Islet of Langerhans (tissue), 1 donor: ENCODE measurements at regions not wholly inside any gene's neighbourhood (a gene's known extent, or its start where the extent isn't known, plus 50 kb on each side); places are given as distances from the start of the nearest gene placed in this dataset.

Experiments
- FAIRE-seq: peaks from one replicate; lab custom pipeline; 2011; peaks lifted over from hg19 to GRCh38; lab: Jason Lieb, UNC

DNA sequence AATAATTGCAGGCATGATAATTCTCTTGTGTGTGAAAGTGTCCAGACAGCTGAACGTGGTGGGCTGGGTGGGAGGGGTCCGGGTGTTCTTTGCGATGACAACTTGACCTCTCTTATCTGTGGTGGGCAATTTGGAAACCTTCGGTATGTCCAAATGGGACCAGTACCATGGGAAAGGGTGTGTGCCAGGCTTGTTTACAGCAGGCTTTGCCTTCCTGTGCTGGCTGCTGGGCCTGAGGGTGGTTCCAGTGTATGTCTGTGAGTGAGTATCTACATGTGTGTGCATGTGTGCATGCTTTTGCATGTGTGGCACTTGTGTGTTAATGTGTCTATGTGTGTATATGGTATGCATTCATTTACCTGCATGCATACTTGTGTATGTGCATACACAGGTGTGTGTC, 166.4 kb downstream of the GADD45G start:
- no peak for FAIRE-seq

DNA sequence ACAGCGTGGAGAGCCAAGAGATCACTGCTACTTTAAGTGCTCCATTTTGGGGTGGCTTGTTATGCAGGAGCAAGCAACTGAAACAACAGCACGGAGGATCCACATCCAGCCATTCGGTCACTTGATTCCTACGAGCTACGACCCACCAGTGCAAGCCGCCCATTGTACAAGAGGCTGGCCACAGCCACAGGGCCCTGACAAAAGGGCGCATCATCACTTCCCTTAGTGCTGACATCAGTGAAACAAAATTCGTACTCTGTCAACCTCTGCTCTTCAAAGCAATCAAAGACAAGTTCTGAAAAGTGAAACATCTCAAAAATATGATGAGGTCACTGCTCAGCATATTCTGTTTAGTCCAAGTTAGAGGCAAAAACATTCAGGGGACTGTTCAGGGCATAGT, 168.4 kb downstream of the GADD45G start:
- FAIRE-seq = no peak

DNA sequence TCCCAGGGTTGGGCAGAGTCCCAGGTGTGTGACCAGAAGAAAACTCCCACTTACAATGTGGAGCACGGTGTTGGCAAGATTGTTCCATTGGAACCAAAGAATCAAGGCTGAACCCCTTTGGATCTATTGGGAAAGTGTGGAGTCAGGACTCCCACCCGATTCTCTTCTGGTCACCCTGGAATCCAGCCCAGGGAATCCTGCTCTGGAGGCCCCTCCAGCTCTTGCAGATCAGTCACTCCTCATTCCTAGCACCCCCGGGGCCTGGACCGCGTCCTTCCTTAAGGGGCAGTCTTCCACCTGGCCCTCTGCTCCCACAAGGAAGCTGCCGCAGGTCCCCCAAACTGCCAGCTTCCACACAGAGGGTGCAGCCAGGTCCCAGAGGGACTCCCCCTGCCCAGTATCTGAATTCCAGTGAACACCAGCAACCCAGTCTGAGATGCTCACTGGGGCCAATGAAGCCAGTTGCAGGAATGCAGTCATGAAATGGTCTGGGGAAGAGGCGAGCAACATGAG, 170.1 kb downstream of the GADD45G start:
- no peak for FAIRE-seq

DNA sequence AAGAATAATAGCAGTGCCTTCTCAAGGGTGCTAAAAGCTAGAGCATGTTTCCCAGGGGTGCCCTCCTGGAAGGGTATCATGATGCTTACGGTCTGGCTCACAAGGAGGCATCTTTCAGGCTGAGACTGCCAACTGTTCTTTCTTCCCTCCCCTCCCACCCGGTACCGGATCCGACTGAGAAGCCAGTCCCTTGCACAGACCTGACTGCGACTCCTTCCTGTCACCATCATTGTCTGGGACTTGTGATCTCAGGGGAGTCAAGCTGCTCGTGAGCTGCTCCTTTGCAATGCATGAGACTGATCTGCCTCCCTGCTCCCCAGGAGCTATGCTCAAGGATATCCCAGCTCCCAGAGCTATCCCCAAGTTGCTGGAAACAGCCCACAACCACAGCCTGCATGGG, 170.8 kb downstream of the GADD45G start:
- no peak for FAIRE-seq

DNA sequence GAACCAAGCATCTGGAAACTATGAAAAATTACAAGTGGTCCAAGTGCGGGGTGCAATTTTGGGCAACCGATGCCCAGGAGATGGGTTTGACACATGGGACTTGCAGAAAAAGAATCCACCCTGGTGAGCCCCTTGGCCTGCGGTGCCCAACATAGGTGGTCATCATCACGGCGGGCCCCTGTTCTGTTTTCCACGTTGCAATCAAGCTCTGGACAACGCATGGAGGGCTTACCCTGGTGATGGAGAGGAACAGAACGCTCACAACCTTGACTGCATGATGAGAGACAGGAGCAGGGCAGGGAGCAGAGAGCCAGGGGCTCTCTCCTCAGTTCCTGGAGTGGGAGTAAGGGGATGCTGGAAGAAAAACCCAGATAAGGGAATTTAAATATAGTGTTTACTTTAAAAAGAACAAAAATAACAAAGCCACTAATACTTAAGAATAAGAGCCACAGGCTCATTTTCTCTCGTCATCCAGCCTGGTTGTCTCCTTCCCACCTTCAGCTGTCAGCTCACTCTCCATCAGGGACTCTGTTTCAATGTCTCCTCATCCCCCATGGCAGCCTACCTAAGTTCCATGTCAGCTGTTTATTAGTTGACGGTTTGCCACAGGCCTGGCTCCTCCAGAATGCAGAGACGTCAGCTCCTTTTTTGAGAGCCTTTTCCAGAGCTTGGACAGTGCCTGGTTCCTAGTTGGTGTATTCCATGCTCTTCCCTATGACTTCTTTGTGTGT, 172.1 kb downstream of the GADD45G start:
- FAIRE-seq = no peak

DNA sequence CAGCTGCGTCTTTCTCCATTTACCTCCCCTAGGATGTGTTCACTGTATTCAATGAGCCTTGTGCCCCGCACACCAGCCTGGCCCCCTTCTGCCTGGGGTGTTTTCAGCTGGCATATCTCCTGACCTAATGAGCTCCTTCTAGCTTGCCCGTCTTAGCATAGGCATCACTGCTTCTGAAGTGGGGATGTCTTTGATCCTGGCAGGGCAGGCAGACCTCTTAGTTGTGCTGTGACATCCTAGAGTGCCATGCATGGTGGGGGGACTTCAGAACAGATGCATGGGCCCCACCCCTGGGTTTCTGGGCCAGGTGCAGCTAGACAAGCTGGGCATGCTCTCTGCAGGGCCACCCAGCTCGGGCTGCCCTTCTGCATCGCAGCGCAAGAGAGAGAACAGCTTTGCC, 172.7 kb downstream of the GADD45G start:
- FAIRE-seq = no peak

DNA sequence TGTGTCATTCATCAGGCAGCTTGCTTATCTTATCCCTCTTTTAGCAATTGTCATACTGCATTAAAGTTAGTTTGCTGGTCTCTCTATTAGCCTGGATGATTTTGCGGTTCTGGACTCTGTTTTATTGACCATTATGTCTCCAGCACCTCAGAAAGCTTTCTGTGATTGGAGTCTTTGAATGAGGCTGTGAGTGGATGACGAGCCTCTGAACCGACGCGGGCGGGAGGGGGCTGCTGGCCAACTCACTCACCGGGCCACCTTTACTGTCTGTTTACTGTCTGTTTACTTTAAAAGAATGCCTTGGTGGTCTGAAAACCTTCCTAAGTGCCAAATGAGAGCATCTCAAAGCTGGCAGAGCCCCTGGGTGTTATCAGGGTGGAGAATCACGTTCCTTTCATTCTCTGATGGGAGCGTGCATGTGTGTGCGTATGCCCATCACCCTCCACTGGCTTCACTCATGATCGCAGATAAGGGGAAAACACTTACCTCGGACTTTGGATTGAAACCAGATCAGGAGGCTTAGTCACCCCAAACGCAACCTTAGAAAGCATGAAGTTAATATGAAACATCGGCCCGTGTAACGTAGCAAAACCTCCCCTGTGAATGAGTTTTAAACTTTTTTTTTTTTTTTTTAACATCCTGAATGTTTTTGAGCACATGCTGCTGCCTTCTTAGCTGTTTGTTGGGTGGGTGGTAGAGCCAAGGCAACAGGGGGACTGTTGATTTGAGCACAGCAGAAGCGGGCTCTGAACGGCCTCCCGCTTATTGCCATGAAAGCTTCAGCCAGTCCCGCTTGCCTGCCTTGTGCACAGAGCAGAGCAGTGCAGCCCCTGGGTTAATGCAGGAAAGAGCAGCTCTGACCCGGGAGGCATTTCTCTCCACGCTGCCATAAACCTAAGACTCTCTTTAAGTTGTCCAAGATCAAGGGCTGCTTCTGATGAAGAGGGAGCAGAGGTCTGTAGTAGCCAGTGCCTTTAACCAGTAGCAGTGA, 173.6 kb downstream of the GADD45G start:
- FAIRE-seq = no peak

DNA sequence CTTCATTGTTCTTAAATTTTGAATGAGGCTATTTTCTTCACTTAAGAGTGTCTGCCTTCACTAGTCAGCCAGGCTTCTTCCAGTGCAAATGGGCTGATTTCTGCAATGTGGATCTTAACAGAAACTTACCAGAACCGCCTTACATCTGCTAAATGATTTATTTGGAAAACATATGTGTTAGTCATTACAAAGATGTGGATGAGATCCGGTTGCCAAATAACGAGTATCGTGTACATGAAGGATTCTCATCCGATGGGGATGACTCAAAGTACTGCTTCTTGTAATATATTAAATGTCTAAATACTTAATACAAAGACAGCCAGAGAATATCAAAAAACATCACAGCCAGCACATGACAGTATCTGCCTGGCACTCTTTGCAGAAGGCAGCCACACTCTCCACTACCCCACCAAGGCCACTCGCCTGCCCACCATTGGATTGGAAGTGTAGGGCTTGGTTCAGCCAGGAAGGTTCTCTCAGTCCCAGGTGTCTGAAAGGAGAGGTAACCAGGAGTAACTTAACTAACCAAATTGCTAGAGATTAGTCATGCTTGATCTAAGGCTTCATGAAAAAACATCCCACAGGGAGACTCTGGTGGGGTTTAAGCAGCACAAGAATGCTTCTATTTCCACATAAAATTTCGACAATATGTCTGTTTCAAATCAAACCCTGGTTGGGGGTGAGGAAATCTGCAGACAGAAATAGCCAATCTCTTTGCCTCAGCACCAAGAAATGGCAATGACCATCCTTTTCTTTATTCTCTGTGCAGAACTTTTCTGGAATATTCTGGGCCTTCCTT, 174.8 kb downstream of the GADD45G start:
- FAIRE-seq = no peak

DNA sequence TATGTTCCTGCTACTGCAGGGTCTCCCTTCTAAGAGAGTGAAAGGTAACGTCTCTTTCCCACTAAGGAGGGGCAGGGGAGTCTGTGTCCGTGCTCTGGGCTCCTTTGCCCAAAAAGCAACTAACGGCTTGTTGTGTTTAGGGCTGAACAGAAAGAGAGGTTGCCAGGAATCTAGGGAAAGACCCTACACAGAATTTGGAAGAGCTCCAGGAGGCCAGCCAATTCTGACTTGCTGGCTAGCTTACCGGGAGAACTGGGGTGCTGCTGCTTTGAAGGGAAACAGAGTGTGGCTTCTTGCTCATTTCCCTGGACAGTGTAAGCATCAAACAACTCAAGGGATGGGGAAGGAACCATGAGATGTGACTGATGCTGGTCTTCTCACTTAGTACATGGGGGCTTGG, 176.1 kb downstream of the GADD45G start:
- FAIRE-seq = no peak

DNA sequence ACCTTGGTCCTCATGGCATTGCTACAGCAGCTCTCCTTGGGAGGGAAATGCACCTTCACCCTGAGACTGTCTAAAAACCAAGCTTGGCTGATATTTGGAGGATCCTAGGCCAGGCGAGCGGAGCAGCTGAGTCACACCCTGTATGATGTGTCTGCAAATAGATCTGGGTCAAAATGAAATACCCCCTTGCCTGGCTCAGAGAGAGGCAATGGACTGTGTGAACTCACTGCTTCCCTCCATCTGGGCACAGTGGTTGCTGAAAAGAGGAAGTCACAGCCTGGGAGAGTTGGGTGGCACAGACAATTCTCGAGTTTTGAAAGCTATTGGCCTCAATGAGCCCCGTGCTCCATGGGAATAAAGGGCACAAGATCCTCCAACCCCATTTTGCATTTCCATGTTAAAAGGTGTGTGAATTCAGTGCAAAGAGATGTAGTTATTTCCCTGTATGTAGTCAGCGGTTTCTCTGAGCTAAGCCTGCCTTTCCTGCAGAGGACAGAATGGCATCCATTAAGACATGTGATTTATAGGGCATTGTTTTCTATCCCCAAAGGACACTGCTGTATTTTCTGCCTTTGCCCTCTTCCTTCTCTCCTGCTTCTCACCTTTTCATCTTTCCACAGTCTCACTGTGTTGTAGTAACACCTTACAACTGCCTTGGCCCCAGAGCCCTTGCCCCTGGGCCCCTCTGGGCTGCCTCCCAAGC, 177.2 kb downstream of the GADD45G start:
- FAIRE-seq = no peak

DNA sequence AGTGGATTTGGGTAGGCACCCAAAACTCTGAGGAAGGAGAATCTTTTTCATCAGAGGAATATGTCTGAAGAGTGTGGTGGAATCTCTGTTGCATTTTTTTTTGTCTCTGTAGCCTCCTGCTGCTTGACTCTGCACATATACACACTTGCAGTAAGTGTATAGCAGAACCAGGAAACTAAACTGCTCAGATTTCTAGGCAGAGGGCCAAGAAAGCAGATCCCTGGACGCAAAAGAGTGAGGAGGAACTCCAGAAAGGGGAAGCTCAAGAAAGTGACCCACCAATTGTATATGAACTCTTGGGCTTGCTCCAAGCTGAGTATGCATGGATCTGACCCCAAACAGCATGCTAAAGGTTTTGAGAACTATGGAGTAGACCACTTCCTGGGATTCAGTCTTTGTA, 181.8 kb downstream of the GADD45G start:
- FAIRE-seq = no peak

DNA sequence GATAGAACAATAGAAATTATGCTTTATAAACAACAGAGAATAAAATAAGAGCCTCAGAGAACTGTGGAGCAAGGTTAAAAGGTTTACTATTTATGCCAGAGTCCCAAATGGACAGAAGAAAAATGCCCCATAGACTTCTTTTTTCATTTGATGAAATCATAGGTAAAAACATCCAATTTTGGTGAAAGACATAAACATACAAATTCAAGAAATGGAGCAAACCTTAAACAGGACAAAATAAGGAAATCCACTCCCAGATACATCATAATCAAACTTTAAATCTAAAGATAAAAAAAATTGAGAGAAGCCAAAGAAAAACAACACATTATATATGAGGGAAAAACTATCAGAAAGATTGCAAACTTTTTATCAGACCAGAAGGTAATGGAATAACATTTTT, 182.8 kb downstream of the GADD45G start:
- FAIRE-seq = no peak

DNA sequence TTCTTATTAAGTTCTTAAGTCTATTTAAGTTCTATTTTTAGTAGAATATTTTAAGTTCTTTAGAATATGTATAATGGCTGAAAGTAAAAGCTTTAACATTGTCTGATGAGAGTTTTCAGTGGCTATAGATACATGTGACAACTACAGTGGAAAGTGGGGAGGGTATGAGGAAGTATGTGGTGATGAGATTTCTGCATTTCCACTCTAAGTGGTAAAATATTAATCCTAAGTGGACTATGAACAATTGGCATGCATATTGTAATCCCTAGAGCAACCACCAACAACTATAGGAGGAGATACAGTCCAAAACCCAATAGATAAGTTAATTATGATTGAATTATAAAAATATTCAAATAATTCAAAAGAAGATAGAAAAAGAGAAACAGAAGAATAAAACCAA, 183.6 kb downstream of the GADD45G start:
- no peak for FAIRE-seq

DNA sequence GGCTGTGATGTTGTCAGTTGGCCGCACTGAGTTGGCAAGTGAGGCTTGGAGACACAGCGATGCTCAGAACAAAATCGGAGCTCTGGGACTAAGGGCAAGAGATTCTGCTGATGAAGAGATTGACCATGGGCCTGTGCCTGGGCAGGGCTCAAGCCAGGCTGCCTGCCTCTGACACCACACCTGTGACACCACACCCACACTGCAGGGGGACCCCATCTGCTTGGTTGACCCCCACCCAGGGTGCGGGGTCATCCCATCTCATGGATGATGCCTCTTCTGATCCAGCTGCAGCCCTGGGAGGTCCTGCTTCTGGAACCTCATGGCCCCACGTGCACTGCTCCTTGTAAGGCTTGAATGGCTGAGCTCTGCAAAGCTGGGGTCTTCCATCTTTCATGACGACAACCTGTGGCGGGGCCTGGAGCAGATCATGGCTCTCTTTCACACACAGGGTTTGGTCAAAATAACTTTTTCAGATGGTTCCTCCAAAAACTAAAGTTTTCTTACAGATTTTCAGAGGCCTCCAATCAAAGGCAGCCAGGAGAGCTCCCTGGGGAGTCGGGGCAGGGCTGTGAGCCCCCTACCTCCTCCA, 185.2 kb downstream of the GADD45G start:
- no peak for FAIRE-seq

DNA sequence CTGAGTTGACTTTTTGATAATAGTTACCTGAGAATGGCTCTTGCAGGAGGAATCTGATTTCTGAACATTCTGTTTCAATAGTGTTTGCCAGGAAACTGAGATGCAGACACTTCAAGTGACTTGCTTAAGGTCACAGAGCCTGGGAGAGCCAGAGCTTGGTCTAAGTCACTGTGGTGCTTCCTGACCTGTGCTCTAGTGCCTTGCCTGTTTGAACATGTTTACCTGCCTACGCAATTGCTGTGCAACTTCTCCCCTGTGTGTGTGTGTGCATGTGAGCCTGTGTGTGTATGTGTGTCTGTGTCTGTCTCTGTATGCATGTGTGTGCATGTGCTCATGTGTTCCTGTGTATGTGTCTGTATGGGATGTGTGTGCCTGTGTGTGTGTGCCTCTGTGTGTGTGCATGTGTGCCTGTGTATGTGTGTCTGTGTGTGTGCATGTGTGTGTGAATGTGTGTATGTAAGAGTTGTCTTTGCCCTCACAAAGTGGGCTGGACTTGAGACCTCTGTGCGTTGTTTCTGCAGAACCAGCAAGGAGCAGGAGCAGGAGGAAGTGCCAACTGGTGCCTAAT, 185.8 kb downstream of the GADD45G start:
- FAIRE-seq = no peak

DNA sequence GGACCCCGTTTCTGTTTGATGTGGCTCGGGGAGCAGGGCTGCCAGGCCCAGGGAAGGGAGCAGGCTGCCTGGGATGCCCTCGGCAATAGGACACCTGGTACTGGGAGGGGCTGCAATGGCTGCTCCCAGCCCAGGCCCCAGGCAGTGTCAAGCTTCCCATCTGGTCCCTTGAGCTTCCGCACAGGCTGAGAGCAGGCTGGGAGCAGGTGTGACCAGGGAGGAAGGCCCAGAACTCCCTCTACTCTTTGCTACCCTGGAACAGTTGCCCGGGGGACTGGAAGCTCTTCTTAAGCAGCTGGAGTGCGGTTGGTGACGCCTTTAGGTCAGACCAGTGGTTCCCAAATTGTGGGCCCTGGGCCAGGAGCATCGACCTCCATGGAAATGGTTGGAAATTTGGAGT, 186.9 kb downstream of the GADD45G start:
- no peak for FAIRE-seq

DNA sequence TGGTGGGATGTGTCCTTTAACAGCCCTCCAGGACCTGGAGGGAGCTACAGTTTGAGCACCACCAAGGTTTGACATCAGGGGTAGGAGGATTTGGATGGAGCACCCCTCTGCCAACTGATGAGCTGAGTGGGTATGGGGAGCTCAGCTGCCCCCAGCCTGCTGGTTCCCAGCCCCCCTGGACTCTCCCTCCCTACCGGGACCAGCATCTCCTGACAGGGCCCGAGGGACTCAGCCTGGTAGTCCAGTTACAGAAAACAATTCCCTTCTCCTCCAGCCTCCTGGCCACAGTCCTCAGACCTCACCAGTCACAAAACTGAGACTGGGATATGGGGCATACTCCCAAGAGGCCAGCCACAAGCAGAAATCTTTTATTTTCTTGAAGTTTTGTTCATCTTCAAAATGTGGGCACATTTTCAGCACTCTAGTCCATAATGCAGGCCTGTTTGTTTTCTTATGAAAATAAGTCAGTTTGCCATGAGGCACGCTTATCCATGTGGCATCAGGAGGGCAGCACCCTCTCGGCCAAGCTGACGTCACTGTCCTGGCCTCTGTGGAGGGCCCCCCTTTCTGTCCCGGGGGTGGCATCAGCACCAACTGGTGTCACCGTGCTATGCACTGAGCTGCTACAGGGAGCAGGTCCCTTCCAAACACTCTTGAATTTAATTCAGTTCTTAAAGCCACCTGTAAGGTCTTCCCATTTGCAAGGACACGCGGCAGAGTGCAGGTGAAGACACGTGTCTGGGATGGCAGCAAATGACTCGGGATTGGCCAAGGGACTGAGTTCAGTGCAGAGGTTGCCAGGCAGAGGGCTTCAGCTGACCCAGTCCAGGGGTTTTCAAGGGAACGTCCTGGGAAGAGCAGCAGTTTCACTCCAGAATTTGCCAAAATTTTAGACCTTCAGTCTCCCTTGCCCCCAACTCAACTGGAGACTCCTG, 187.6 kb downstream of the GADD45G start:
- FAIRE-seq = no peak

DNA sequence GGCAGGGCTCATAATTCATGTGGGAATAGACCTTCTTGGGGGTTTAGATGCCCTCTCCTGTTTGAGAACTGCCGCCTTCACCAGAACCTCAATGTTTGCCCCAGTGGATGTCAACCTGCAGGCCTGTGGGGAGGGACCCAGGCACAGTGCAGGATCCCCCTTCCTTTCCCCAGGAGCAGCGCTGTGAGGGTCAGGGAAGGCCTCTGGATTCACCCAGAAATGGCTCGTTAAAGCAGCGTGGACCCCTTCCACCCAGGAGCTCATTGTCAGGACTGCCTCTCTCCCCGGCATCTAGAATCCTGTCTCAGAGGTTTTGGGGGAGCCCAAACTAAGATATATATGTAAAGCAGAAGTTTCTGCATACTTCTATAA, 188.3 kb downstream of the GADD45G start:
- FAIRE-seq = no peak

DNA sequence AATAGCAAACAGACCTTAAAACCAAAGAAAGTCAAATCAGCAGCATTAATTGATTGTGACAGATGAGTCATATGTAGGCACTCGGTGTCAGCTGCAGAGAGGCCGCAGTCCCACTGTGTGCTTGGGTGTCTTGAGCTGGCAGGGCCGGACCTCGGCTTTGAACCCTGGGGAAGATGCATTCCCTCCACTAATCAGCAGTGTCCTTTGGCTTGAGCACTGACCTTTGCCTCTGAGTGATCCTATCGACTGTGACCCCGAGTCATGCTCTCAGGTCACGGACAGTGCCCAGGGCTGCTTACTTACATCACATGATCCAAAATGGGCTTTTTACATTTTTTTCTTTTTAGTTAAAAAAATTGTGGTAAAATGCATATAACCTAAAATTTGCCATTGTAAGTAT, 188.7 kb downstream of the GADD45G start:
- no peak for FAIRE-seq

DNA sequence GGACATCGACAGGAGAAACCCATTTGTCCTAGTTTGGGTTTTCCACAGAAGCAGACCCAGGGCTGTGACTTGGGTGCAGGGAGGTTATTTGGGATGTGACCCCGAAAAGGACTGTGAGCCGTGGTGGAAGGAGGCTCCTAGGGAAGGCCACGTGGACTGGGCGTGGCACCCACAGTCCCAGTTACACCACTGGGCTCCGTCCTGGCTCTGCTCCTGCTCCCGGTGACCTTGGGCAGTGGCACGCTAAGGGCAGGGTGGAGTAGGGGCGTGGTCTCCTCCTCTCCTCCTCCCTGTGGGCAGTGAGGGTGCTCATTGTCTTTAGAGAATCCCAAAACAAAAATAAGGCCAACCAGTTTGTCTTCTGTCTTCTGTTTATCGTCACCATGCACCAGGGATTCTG, 190.1 kb downstream of the GADD45G start:
- no peak for FAIRE-seq
